ENCODE measurements at regions not wholly inside any gene's neighbourhood (a gene's known extent, or its start where the extent isn't known, plus 50 kb on each side); places are given as distances from the start of the nearest gene placed in this dataset.
"Not testable (repeated sequence)": the region's sequence is repeated elsewhere in the genome, so short reads cannot be mapped to it uniquely, and the experiment has no call there.

GRCh38 chr7:103244865-103245264, 52.4 kb upstream of the PMPCB start:
- H3K4me3 ChIP-seq (ENCODE audit: low read depth, low read length, poor library complexity, severe bottlenecking); DNase-seq (ENCODE audit: low spot score); H3K36me3 ChIP-seq (ENCODE audit: insufficient read depth, low read length); H3K79me2 ChIP-seq (ENCODE audit: insufficient read depth, low read depth, low read length); CTCF ChIA-PET (ENCODE audit: unreplicated experiment); H2AFZ ChIP-seq (ENCODE audit: low read length); H3K4me2 ChIP-seq (ENCODE audit: low read length); H3K27ac ChIP-seq (ENCODE audit: low read depth, low read length, poor library complexity, severe bottlenecking); BruUV-seq (replicated peaks); H4K20me1 ChIP-seq (ENCODE audit: insufficient read depth, low read length); H3K4me1 ChIP-seq (ENCODE audit: insufficient read depth, low read length, poor library complexity, severe bottlenecking); H3K9me3 ChIP-seq (ENCODE audit: low read length); H3K9me2 ChIP-seq (ENCODE audit: insufficient read depth, low read length); intact Hi-C loops (cut with micrococcal nuclease; ENCODE audit: unreplicated experiment): not testable (repeated sequence)
- POLR2A ChIA-PET: interaction anchor here (1.3 kb wide), 1 partner anchor 9 kb away, joined by 3 read pairs; no protein-coding TSS in a partner anchor

- Histone ChIP-seq H3K4me3 (ENCODE audit: low read depth, low read length, poor library complexity, severe bottlenecking) (no peak overlapping the region), H3K36me3 (ENCODE audit: insufficient read depth, low read length) (no peaks in the 10 kb centered on the region), H3K9me2 (ENCODE audit: insufficient read depth, low read length) (no peaks in the 10 kb centered on the region), H3K9me3 (ENCODE audit: low read length) (no peaks in the 10 kb centered on the region), H3K4me2 (ENCODE audit: low read length) (no peak overlapping the region), H3K4me1 (ENCODE audit: insufficient read depth, low read length, poor library complexity, severe bottlenecking) (no peaks in the 10 kb centered on the region), H4K20me1 (ENCODE audit: insufficient read depth, low read length) (no peaks in the 10 kb centered on the region), H2AFZ (ENCODE audit: low read length) (no peak overlapping the region), H3K27ac (ENCODE audit: low read depth, low read length, poor library complexity, severe bottlenecking) (no peak overlapping the region), H3K79me2 (ENCODE audit: insufficient read depth, low read depth, low read length) (no peaks in the 10 kb centered on the region)
- ChIA-PET CTCF (ENCODE audit: unreplicated experiment) (no interaction called here), POLR2A (interaction anchor here (0.6 kb wide), 1 partner anchor 20 kb away, joined by 3 read pairs; no protein-coding TSS in a partner anchor)
- intact Hi-C loops (cut with micrococcal nuclease; ENCODE audit: unreplicated experiment): no loop called here
- BruUV-seq (replicated peaks): no TSS peak
- TF ChIP-seq EZH2phosphoT487 (IDR thresholded peaks at IDR 0.05; ENCODE audit: borderline replicate concordance, low read depth, low read length) (no peak), CTCF (conservative IDR thresholded peaks at IDR 0.05; ENCODE audit: low read length) (no peak)
- DNase-seq (ENCODE audit: low spot score): no peak
These were observed 56.4 kb upstream of the PMPCB start for GRCh38 chr7:103240806-103241205.

- POLR2A ChIA-PET; DNase-seq (ENCODE audit: low spot score); BruUV-seq (replicated peaks); H3K4me2 ChIP-seq (ENCODE audit: low read length); H3K4me1 ChIP-seq (ENCODE audit: insufficient read depth, low read length, poor library complexity, severe bottlenecking); H3K36me3 ChIP-seq (ENCODE audit: insufficient read depth, low read length); CTCF ChIA-PET (ENCODE audit: unreplicated experiment); intact Hi-C loops (cut with micrococcal nuclease; ENCODE audit: unreplicated experiment); H4K20me1 ChIP-seq (ENCODE audit: insufficient read depth, low read length); H3K27ac ChIP-seq (ENCODE audit: low read depth, low read length, poor library complexity, severe bottlenecking); H3K79me2 ChIP-seq (ENCODE audit: insufficient read depth, low read depth, low read length); H2AFZ ChIP-seq (ENCODE audit: low read length); H3K9me3 ChIP-seq (ENCODE audit: low read length); H3K4me3 ChIP-seq (ENCODE audit: low read depth, low read length, poor library complexity, severe bottlenecking); H3K9me2 ChIP-seq (ENCODE audit: insufficient read depth, low read length): not testable (repeated sequence)
These were observed 61.4 kb upstream of the PMPCB start for GRCh38 chr7:103235824-103236223.

- H3K4me2 ChIP-seq (ENCODE audit: low read length); DNase-seq (ENCODE audit: low spot score); intact Hi-C loops (cut with micrococcal nuclease; ENCODE audit: unreplicated experiment); H3K9me3 ChIP-seq (ENCODE audit: low read length); H3K36me3 ChIP-seq (ENCODE audit: insufficient read depth, low read length); H3K79me2 ChIP-seq (ENCODE audit: insufficient read depth, low read depth, low read length); H2AFZ ChIP-seq (ENCODE audit: low read length); BruUV-seq (replicated peaks); H3K27ac ChIP-seq (ENCODE audit: low read depth, low read length, poor library complexity, severe bottlenecking); CTCF ChIA-PET (ENCODE audit: unreplicated experiment); H3K4me3 ChIP-seq (ENCODE audit: low read depth, low read length, poor library complexity, severe bottlenecking); H3K4me1 ChIP-seq (ENCODE audit: insufficient read depth, low read length, poor library complexity, severe bottlenecking); POLR2A ChIA-PET; H3K9me2 ChIP-seq (ENCODE audit: insufficient read depth, low read length); H4K20me1 ChIP-seq (ENCODE audit: insufficient read depth, low read length): not testable (repeated sequence)
These were observed 62.4 kb upstream of the PMPCB start for GRCh38 chr7:103234877-103235276.

GRCh38 chr7:103227787-103228186, 69.4 kb upstream of the PMPCB start:
- H3K9me3 ChIP-seq (ENCODE audit: low read length); H3K79me2 ChIP-seq (ENCODE audit: insufficient read depth, low read depth, low read length); H3K4me3 ChIP-seq (ENCODE audit: low read depth, low read length, poor library complexity, severe bottlenecking); DNase-seq (ENCODE audit: low spot score); BruUV-seq (replicated peaks); H3K9me2 ChIP-seq (ENCODE audit: insufficient read depth, low read length); H4K20me1 ChIP-seq (ENCODE audit: insufficient read depth, low read length); intact Hi-C loops (cut with micrococcal nuclease; ENCODE audit: unreplicated experiment); H3K27ac ChIP-seq (ENCODE audit: low read depth, low read length, poor library complexity, severe bottlenecking); H3K36me3 ChIP-seq (ENCODE audit: insufficient read depth, low read length); H2AFZ ChIP-seq (ENCODE audit: low read length); H3K4me1 ChIP-seq (ENCODE audit: insufficient read depth, low read length, poor library complexity, severe bottlenecking); CTCF ChIA-PET (ENCODE audit: unreplicated experiment); POLR2A ChIA-PET: not testable (repeated sequence)
- H3K4me2 ChIP-seq (ENCODE audit: low read length): peak overlapping the region; percentile 29; the same call in 1 of the 2 replicates

- intact Hi-C loops (cut with micrococcal nuclease; ENCODE audit: unreplicated experiment); H3K27ac ChIP-seq (ENCODE audit: low read depth, low read length, poor library complexity, severe bottlenecking); DNase-seq (ENCODE audit: low spot score): not testable (repeated sequence)
These were observed 71.4 kb upstream of the PMPCB start for GRCh38 chr7:103225798-103226197.

More at GRCh38 chr7:103225798-103226197, 71.4 kb upstream of the PMPCB start:
- POLR2A ChIA-PET: interaction anchor here (0.6 kb wide), 1 partner anchor 39 kb away, joined by 3 read pairs; no protein-coding TSS in a partner anchor
- H3K4me2 ChIP-seq (ENCODE audit: low read length); BruUV-seq (replicated peaks); H4K20me1 ChIP-seq (ENCODE audit: insufficient read depth, low read length); H3K4me3 ChIP-seq (ENCODE audit: low read depth, low read length, poor library complexity, severe bottlenecking); H2AFZ ChIP-seq (ENCODE audit: low read length); H3K36me3 ChIP-seq (ENCODE audit: insufficient read depth, low read length); CTCF ChIA-PET (ENCODE audit: unreplicated experiment); H3K4me1 ChIP-seq (ENCODE audit: insufficient read depth, low read length, poor library complexity, severe bottlenecking); H3K9me3 ChIP-seq (ENCODE audit: low read length); H3K79me2 ChIP-seq (ENCODE audit: insufficient read depth, low read depth, low read length); H3K9me2 ChIP-seq (ENCODE audit: insufficient read depth, low read length): not testable (repeated sequence)
